GM12875 (cell line): ENCODE measurements at regions not wholly inside any gene's neighbourhood (a gene's known extent, or its start where the extent isn't known, plus 50 kb on each side); places are given as distances from the start of the nearest gene placed in this dataset.
"Not testable (repeated sequence)": the region's sequence is repeated elsewhere in the genome, so short reads cannot be mapped to it uniquely, and the experiment has no call there.

ENCODE experiments used
- H3K4me3 ChIP-seq: one replicate; pipeline ENCODE4 v1.5.1; 2011; ENCODE audit warnings: low read depth, low read length, control low read depth
- CTCF ChIP-seq: IDR thresholded peaks from 2 replicates; pipeline ENCODE4 v1.5.1; 2011; ENCODE audit warnings: low read depth, mild to moderate bottlenecking, control low read depth, inconsistent platforms, low read length, moderate library complexity, borderline replicate concordance; ENCODE audit not compliant: insufficient read depth

DNA sequence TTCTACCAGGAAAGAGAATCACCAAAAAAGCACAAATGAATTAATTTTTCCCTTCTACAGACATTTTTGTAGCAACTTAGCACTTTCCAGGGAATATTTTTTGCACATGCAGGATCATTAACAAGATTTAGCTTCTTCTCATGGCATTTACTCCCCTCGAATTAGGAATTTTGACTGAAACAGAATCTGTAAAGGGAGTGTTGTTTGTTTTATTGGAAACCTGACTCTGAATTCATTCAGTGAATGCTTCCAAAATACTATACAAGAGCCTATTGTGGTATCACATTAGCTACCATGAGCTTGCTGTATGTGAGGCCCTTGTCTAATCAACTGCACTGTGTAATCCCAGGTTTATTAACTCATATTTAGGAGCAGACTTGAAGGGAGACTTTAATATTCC lies 130.4 kb upstream of the ATP10A start:
- no peak for TF ChIP-seq CTCF
- H3K4me3 ChIP-seq, result no peak overlapping the region

- TF ChIP-seq CTCF, result no peak
- H3K4me3 ChIP-seq, result no peak overlapping the region
These were observed 127.1 kb upstream of the ATP10A start for GRCh38 chr15:25990220-25990619.

- TF ChIP-seq CTCF, result no peak
- no peak overlapping the region for H3K4me3 ChIP-seq
These were observed 126.2 kb upstream of the ATP10A start for GRCh38 chr15:25989327-25989726.

DNA sequence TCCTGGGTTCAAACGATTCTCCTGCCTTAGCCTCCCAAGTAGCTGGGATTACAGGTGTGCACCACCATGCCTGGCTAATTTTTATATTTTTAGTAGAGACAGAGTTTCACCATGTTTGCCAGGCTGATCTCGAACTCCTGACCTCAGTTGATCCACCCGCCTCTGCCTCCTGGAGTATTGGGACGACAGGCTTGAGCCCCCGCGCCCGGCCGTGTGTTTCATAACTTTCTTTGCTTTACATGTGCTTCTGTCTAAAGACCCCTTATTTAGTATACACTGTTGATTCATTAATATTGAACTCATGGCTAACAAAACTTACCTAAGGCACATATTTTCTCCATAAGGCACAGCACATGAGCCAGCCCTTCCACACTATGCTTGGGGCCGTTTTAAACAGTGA lies 125.6 kb upstream of the ATP10A start:
- H3K4me3 ChIP-seq, result not testable (repeated sequence)

GRCh38 chr15:25987638-25988037 lies 124.5 kb upstream of the ATP10A start:
- H3K4me3 ChIP-seq, result no peak overlapping the region
- TF ChIP-seq CTCF, result no peak

GRCh38 chr15:25985165-25985564 lies 122.0 kb upstream of the ATP10A start:
- no peak overlapping the region for H3K4me3 ChIP-seq
- TF ChIP-seq CTCF, result no peak

GRCh38 chr15:25982736-25983135 lies 119.6 kb upstream of the ATP10A start:
- H3K4me3 ChIP-seq, result no peak overlapping the region
- TF ChIP-seq CTCF, result no peak

DNA sequence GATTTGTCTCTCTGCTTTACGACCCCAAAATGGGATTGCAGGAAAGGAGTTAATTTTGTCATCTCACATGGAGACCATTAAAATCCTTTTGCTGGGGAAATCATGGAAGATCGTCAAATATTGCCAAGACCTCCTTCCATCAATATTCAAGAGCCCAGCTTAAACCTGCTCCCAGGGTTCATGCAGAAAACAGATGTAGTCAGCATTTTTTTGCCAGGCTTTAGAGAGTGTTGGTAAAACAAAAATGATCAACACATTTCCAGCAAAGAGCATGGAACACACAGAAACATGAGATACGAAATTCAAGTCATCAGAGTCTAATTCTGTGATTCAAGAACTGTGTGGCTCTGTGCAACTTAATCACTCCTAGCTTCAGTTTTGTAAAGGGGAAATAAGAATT lies 118.0 kb upstream of the ATP10A start:
- no peak for TF ChIP-seq CTCF

More for the DNA sequence above, 118.0 kb upstream of the ATP10A start:
- H3K4me3 ChIP-seq, result no peak overlapping the region
